ENCODE measurements at regions not wholly inside any gene's neighbourhood (a gene's known extent, or its start where the extent isn't known, plus 50 kb on each side); places are given as distances from the start of the nearest gene placed in this dataset.

DNA sequence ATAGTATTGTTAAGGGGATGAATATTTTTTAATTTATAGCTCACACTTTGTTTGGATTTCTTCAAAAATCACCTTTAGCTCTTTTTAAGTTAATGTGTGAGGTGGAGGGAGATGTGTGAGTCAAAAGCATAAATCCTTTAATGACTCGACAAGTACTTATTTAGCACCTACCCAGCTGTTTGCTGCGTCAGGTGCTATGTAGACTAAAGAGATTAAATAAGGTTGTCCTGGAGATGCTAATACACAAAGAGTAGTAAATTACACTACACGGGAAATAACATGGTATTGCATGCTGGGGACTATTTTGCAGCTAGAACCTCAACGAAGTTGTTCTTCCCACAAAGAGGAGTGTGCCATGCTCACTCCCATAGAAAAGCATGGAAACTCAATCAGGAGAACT is 583.3 kb upstream of the TENM4 start:
- no peaks in the 10 kb centered on the region for H3K27me3 Mint-ChIP-seq (ENCODE audit: unreplicated experiment)
- TF ChIP-seq, protein P1, sequence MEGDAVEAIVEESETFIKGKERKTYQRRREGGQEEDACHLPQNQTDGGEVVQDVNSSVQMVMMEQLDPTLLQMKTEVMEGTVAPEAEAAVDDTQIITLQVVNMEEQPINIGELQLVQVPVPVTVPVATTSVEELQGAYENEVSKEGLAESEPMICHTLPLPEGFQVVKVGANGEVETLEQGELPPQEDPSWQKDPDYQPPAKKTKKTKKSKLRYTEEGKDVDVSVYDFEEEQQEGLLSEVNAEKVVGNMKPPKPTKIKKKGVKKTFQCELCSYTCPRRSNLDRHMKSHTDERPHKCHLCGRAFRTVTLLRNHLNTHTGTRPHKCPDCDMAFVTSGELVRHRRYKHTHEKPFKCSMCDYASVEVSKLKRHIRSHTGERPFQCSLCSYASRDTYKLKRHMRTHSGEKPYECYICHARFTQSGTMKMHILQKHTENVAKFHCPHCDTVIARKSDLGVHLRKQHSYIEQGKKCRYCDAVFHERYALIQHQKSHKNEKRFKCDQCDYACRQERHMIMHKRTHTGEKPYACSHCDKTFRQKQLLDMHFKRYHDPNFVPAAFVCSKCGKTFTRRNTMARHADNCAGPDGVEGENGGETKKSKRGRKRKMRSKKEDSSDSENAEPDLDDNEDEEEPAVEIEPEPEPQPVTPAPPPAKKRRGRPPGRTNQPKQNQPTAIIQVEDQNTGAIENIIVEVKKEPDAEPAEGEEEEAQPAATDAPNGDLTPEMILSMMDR (IDR thresholded peaks at IDR 0.05; ENCODE audit: unreplicated experiment), result no peak
- no peak overlapping the region for H3K27ac Mint-ChIP-seq (ENCODE audit: unreplicated experiment)
- H3K9me3 Mint-ChIP-seq (ENCODE audit: unreplicated experiment), result no peaks in the 10 kb centered on the region
- no peaks in the 10 kb centered on the region for H3K4me1 Mint-ChIP-seq (ENCODE audit: unreplicated experiment)
- H3K36me3 Mint-ChIP-seq (ENCODE audit: low read depth, unreplicated experiment), result no peaks in the 10 kb centered on the region
- DNase-seq (ENCODE audit: low spot score), result no peak
- H3K4me3 Mint-ChIP-seq (ENCODE audit: unreplicated experiment), result no peak overlapping the region

DNA sequence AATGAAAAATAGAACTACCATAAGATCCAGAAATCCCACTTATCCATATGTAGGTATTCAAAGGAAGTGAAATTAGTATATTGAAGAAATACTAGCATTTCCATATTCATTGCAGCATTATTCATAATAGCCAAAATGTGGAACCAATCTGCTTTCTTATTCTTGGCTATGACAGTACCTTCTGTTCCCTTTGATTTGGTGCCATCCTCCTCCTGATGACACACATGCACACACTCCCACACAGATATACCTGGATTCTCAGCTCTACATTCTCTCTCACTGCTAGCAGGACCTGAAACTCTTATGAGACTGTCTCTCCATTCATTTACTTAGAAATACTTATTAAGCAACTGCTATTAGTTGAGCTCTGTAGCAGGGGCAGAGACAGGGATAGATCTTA is 582.6 kb upstream of the TENM4 start:
- no peaks in the 10 kb centered on the region for H3K27me3 Mint-ChIP-seq (ENCODE audit: unreplicated experiment)
- no peak overlapping the region for H3K27ac Mint-ChIP-seq (ENCODE audit: unreplicated experiment)
- H3K9me3 Mint-ChIP-seq (ENCODE audit: unreplicated experiment), result no peaks in the 10 kb centered on the region
- DNase-seq (ENCODE audit: low spot score), result no peak
- H3K4me3 Mint-ChIP-seq (ENCODE audit: unreplicated experiment), result no peak overlapping the region
- TF ChIP-seq, protein P1 (IDR thresholded peaks at IDR 0.05; ENCODE audit: unreplicated experiment), result no peak
- H3K4me1 Mint-ChIP-seq (ENCODE audit: unreplicated experiment), result no peaks in the 10 kb centered on the region
- no peaks in the 10 kb centered on the region for H3K36me3 Mint-ChIP-seq (ENCODE audit: low read depth, unreplicated experiment)

DNA sequence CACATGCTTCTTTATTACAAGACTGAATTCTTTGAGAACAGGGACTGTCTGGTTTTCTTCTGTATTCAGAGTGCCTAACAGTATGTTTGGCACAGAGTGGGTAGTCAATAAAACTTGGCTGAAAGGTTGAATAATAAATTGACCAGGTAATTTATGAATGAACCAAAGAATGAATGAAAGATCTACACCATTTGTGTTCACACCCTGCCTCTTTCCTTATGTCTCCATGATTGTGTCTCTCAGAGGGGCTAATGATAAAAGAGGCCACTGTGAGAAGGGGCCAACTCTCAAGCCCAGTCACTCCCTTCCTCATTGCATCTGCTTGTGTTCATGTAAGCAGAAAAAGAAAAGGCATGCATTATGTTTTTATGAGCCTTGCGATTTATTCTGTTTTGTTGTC is 569.7 kb upstream of the TENM4 start:
- H3K36me3 Mint-ChIP-seq (ENCODE audit: low read depth, unreplicated experiment), result no peaks in the 10 kb centered on the region
- no peaks in the 10 kb centered on the region for H3K27me3 Mint-ChIP-seq (ENCODE audit: unreplicated experiment)
- H3K27ac Mint-ChIP-seq (ENCODE audit: unreplicated experiment), result no peak overlapping the region
- H3K4me3 Mint-ChIP-seq (ENCODE audit: unreplicated experiment), result no peak overlapping the region
- DNase-seq (ENCODE audit: low spot score), result no peak
- no peaks in the 10 kb centered on the region for H3K9me3 Mint-ChIP-seq (ENCODE audit: unreplicated experiment)
- TF ChIP-seq, protein P1 (IDR thresholded peaks at IDR 0.05; ENCODE audit: unreplicated experiment), result no peak
- no peaks in the 10 kb centered on the region for H3K4me1 Mint-ChIP-seq (ENCODE audit: unreplicated experiment)

- H3K9me3 Mint-ChIP-seq (ENCODE audit: unreplicated experiment), result no peaks in the 10 kb centered on the region
- H3K4me1 Mint-ChIP-seq (ENCODE audit: unreplicated experiment), result no peaks in the 10 kb centered on the region
- H3K27ac Mint-ChIP-seq (ENCODE audit: unreplicated experiment), result no peak overlapping the region
- no peaks in the 10 kb centered on the region for H3K36me3 Mint-ChIP-seq (ENCODE audit: low read depth, unreplicated experiment)
- H3K4me3 Mint-ChIP-seq (ENCODE audit: unreplicated experiment), result no peak overlapping the region
- no peaks in the 10 kb centered on the region for H3K27me3 Mint-ChIP-seq (ENCODE audit: unreplicated experiment)
- TF ChIP-seq, protein P1 (IDR thresholded peaks at IDR 0.05; ENCODE audit: unreplicated experiment), result no peak
- DNase-seq (ENCODE audit: low spot score), result no peak
Observed at GRCh38 chr11:80009081-80009480, 568.3 kb upstream of the TENM4 start.

- TF ChIP-seq, protein P1 (IDR thresholded peaks at IDR 0.05; ENCODE audit: unreplicated experiment), result no peak
- Mint-ChIP-seq H3K9me3 (ENCODE audit: unreplicated experiment) (no peaks in the 10 kb centered on the region), H3K27me3 (ENCODE audit: unreplicated experiment) (no peaks in the 10 kb centered on the region), H3K4me3 (ENCODE audit: unreplicated experiment) (no peak overlapping the region), H3K36me3 (ENCODE audit: low read depth, unreplicated experiment) (no peaks in the 10 kb centered on the region), H3K27ac (ENCODE audit: unreplicated experiment) (no peak overlapping the region), H3K4me1 (ENCODE audit: unreplicated experiment) (no peaks in the 10 kb centered on the region)
- no peak for DNase-seq (ENCODE audit: low spot score)
Observed at GRCh38 chr11:80007616-80008015, 566.8 kb upstream of the TENM4 start.
